Right ventricle myocardium superior (tissue), 1 donor: ENCODE measurements at regions not wholly inside any gene's neighbourhood (a gene's known extent, or its start where the extent isn't known, plus 50 kb on each side); places are given as distances from the start of the nearest gene placed in this dataset.
A peak's percentile ranks its signal among the peaks of the same experiment; 100 is the strongest.

ENCODE experiments used
- ATAC-seq: fragments of 200-7000 bp; cut with Tn5 transposase; one replicate; pipeline ENCODE4 v1.9.1; 2020; ENCODE audit warnings: mild to moderate bottlenecking; ENCODE audit not compliant: poor library complexity
- DNase-seq: peaks from one replicate; pipeline ENCODE4 v3.0.0-alpha.2; 2020
- intact Hi-C: fragments of 100-400 bp; cut with DNase I; formaldehyde crosslinking; loops from one replicate; pipeline ENCODE4 v1.11.2; 2022
- donor health status: DM: no; HTN: yes; CAD: no; lungs with severe emphysema.

- intact Hi-C loops = no loop called here
- ATAC-seq (no peak), DNase-seq (no peak)
These were observed 194.7 kb upstream of the RREB1 start for GRCh38 chr6:6912817-6913744.

- ATAC-seq = peak; percentile 11
- no peak for DNase-seq
- intact Hi-C loops = no loop called here
These were observed 192.5 kb upstream of the RREB1 start for GRCh38 chr6:6915219-6915618.

- intact Hi-C loops = no loop called here
- ATAC-seq (peak; percentile 79), DNase-seq (peak; percentile 75)
These were observed 191.8 kb upstream of the RREB1 start for GRCh38 chr6:6915813-6916547.

DNA sequence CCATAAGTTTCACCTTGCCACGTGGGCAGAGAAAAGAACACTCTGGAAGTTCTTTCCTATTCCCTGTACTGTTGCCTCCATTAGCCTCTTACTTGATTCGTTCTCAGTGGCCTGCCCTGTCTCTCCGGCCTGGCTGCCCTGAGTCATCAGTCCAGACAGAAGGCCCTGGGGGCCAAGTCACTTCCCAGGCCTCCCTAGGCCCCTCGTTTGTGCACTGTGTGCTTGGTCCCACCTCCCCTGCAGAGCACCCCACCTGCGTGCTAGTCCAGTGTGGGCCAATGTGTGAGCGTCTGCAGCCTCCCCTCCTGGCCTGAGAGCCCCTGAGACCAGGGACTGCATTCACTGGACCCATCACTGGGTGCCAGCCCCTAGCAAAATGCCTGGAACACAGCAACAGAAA lies 191.2 kb upstream of the RREB1 start:
- ATAC-seq = peak; percentile 5
- no peak for DNase-seq
- intact Hi-C loops = no loop called here

DNA sequence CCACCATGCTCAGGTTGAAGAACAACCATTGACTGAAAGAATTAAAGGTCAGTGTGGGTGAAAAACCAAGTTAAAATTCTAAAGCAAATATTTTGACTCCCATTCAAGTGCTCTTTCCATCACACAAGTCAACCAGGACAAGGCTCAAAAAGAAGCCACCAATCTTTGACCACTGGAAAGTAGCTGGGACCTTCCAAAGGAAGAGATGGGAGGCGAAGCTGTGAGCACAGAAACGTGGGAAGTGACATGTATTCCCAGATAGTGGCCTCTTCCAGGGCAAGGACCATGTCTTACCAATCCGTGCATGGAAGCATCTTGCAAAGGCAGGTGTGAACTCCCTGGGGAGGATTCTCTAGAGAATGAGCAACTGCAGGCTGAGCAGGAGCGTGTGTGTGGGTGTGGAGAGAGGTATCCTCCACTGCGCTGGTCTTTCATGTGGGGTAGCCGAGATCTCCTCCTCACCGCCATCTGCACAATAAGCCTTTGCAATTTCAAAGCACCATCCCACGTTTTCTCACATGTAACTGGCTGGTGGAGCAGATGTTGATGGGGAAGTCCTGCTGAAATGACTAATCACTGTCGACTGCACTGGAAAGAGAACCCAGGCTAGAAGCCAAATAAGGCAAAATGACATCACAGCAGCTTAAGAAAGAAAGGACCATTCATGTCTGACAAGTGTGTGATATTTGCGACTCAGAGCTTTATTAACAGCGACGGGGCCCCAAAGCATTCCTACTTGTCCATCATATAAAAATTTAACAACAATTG lies 189.4 kb upstream of the RREB1 start:
- intact Hi-C loops = no loop called here
- ATAC-seq (no peak), DNase-seq (no peak)

GRCh38 chr6:6919173-6919572 lies 188.6 kb upstream of the RREB1 start:
- intact Hi-C loops = no loop called here
- DNase-seq (no peak), ATAC-seq (no peak)

- no peak for DNase-seq
- ATAC-seq = peak; percentile 46
- intact Hi-C loops = no loop called here
These were observed 187.4 kb upstream of the RREB1 start for GRCh38 chr6:6920114-6920986.

GRCh38 chr6:6920987-6921313 lies 186.8 kb upstream of the RREB1 start:
- intact Hi-C loops = no loop called here
- ATAC-seq (no peak), DNase-seq (no peak)

DNA sequence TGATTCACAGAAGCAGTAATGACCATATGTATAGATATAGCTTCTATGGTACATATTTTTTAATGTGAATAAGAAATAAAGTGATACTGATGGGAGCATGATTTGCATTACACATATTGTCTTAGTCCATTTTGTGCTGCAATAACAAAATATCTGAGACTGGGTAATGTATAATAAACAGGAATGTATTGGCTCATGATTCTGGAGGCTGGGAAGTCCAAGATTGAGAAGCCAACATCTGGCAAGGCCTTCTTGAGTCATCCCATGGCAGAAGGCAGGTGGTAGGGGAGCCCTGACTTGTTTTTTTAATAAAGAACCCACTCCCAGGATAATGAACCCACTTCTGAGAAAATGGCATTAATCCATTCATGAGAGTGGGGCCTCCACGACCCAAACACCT lies 185.6 kb upstream of the RREB1 start:
- intact Hi-C loops = no loop called here
- DNase-seq (no peak), ATAC-seq (no peak)

DNA sequence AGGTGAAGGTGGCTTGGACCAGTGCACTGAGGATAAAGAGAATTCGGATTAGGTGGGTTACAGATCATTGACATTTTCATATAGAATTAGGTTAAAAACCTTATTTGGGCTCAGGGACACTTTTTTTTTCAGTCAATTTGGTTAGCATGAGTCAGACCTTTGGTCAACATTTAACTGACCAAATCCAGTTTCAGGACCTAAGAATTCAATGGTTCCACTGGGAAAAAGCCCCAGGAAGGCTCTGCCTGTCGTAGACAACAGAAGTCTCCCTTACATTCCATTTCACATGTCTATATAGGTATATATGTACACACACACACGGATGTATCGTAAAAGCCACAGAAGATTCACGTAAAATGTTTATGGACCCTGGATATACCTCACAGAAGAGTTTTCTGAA lies 184.2 kb upstream of the RREB1 start:
- no peak for ATAC-seq
- intact Hi-C loops = no loop called here

DNA sequence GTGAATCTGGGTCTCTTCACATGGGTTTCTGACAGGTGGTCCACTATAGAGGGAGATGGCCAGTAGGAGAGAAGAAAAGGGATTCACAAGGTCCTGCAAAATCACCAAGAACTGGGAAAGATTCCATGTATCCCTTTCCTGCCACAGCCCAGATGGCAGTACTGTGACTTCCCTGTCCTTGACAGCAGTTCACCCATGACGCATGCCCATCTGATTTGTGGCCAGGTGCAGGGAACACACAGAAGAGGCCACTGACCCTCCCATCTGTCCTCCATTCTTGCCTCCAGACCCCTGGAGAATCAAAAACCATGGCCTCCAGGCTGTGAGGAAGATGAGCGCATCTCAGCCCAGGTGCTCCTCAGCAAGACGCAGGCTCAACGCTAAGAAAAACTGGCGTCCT lies 183.1 kb upstream of the RREB1 start:
- DNase-seq (no peak), ATAC-seq (no peak)
- intact Hi-C loops = no loop called here

More for the DNA sequence above, 184.2 kb upstream of the RREB1 start:
- DNase-seq = no peak

GRCh38 chr6:6925391-6926164 lies 182.2 kb upstream of the RREB1 start:
- ATAC-seq (no peak), DNase-seq (no peak)
- intact Hi-C loops = no loop called here

DNA sequence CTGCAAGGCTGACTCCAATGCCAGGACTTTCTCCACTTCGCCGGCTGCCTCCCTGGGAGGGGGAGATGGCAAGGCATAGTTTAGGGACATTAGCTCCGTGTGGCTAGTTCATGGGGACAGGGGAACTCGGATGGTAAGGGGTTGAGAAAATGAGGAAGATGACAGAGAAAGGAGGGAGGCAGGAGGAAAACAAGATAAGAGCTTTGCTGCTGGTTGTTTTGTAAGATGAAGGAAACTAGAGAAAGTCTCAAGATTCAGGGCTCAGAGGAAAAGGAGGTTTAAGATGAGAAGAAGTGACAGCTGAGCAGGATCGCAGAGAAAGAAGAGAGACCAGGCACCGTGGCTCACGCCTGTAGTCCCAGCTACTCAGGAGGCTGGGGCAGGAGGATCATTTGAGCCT lies 180.9 kb upstream of the RREB1 start:
- ATAC-seq = no peak
- no peak for DNase-seq
- intact Hi-C loops = no loop called here

- intact Hi-C loops = no loop called here
- DNase-seq (peak; percentile 72), ATAC-seq (peak; percentile 90)
These were observed 180.0 kb upstream of the RREB1 start for GRCh38 chr6:6927521-6928361.

GRCh38 chr6:6930223-6930880 lies 177.4 kb upstream of the RREB1 start:
- DNase-seq = no peak
- intact Hi-C loops = no loop called here
- no peak for ATAC-seq
